ENCODE measurements at regions not wholly inside any gene's neighbourhood (a gene's known extent, or its start where the extent isn't known, plus 50 kb on each side); places are given as distances from the start of the nearest gene placed in this dataset. TPM values are rescaled to one million over a fixed set of nuclear protein-coding genes. Genes with fewer than 3 reads are reported as not detected.

DNA sequence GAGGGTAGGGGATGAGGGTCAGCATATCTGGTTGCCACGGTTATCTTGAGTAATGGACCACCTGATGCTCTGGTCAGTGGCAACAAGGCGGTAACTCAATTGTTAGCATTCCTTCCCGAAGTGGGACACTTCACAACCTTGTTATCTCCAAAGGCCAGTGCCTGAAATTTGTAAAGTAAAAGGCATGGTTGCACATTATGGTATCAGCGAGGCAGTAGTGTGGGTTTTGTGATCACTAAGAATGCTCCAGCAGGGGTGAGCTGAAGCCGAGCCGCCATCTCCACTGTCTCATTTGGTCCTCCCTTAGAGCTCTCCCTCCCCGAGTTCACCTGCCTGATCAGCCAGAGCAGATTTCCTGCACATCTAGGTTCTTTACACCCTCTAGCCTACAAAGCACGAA, 50.5 kb upstream of the LGALSL start:
- H2AFZ ChIP-seq (ENCODE audit: insufficient read depth, low read depth, low read length, poor library complexity, severe bottlenecking), result peak overlapping the region; percentile 79
- no peaks in the 10 kb centered on the region for H3K79me2 ChIP-seq (ENCODE audit: insufficient read depth, low read length)
- peaks cover 10 to 14% of the 10 kb centered on the region in 2 donors for H3K4me1 ChIP-seq (ENCODE audit: control insufficient read depth in 1 of 2, insufficient read depth in 2 of 2, low read length in 2 of 2)
- Mint-ChIP-seq H3K4me3 (no peak overlapping the region), H3K27me3 (ENCODE audit: low read depth in 3 of 3) (peaks cover 0 to 6% (median 0%) of the 10 kb centered on the region in 3 donors), H3K36me3 (no peaks in the 10 kb centered on the region), H3K27ac (peak overlapping the region in 1 of 7 donors; percentile 43), H3K4me1 (peaks cover 49% of the 10 kb centered on the region), H3K9me3 (peaks cover 0 to 5% (median 0%) of the 10 kb centered on the region in 7 donors)
- H3K4me2 ChIP-seq (replicated peaks; ENCODE audit: extremely low read depth, low read length, poor library complexity, severe bottlenecking), result no peak overlapping the region
- H4K20me1 ChIP-seq (ENCODE audit: insufficient read depth, low read length), result no peaks in the 10 kb centered on the region
- no peak for TF ChIP-seq CTCF (IDR thresholded peaks at IDR 0.05)
- no peak overlapping the region for H3K4me3 ChIP-seq (replicated peaks in 1 of 3; ENCODE audit: low read depth in 2 of 3, low read length in 3 of 3)
- no peak for DNase-seq
- H3K9ac ChIP-seq (ENCODE audit: insufficient read depth, low read length, poor library complexity, severe bottlenecking), result no peak overlapping the region
- 98% methylated on average over 4 of the region's 8 CpGs for WGBS (ENCODE audit: insufficient coverage)
- H3K27ac ChIP-seq (ENCODE audit: low read depth in 1 of 2, low read length in 2 of 2), result no peak overlapping the region
- H3K36me3 ChIP-seq (replicated peaks in 1 of 2; ENCODE audit: control insufficient read depth in 1 of 2, insufficient read depth in 2 of 2, low read length in 2 of 2), result no peaks in the 10 kb centered on the region
- intact Hi-C loops (cut with micrococcal nuclease), result no loop called here
- no peaks in the 10 kb centered on the region for H3K27me3 ChIP-seq (ENCODE audit: control insufficient read depth in 2 of 2, insufficient read depth in 2 of 2, low read length in 2 of 2)
- H3K9me3 ChIP-seq (replicated peaks in 1 of 2; ENCODE audit: control insufficient read depth in 1 of 2, insufficient read depth in 1 of 2, low read length in 2 of 2), result no peaks in the 10 kb centered on the region

- Mint-ChIP-seq H3K27me3 (ENCODE audit: low read depth in 3 of 3) (peaks cover 0 to 5% (median 0%) of the 10 kb centered on the region in 3 donors), H3K36me3 (no peaks in the 10 kb centered on the region), H3K4me1 (peaks cover 41% of the 10 kb centered on the region), H3K27ac (peak overlapping the region in 2 of 7 donors; percentile 18 to 47), H3K9me3 (peaks cover 0 to 5% (median 0%) of the 10 kb centered on the region in 7 donors), H3K4me3 (peak overlapping the region; percentile 37 to 39)
- Histone ChIP-seq H3K9ac (ENCODE audit: insufficient read depth, low read length, poor library complexity, severe bottlenecking) (no peak overlapping the region), H3K79me2 (ENCODE audit: insufficient read depth, low read length) (no peaks in the 10 kb centered on the region), H3K9me3 (replicated peaks in 1 of 2; ENCODE audit: control insufficient read depth in 1 of 2, insufficient read depth in 1 of 2, low read length in 2 of 2) (no peaks in the 10 kb centered on the region), H2AFZ (ENCODE audit: insufficient read depth, low read depth, low read length, poor library complexity, severe bottlenecking) (peak overlapping the region; percentile 79), H3K36me3 (replicated peaks in 1 of 2; ENCODE audit: control insufficient read depth in 1 of 2, insufficient read depth in 2 of 2, low read length in 2 of 2) (no peaks in the 10 kb centered on the region), H3K4me2 (replicated peaks; ENCODE audit: extremely low read depth, low read length, poor library complexity, severe bottlenecking) (peak overlapping the region; percentile 20), H3K27me3 (ENCODE audit: control insufficient read depth in 2 of 2, insufficient read depth in 2 of 2, low read length in 2 of 2) (no peaks in the 10 kb centered on the region), H3K27ac (ENCODE audit: low read depth in 1 of 2, low read length in 2 of 2) (no peak overlapping the region), H4K20me1 (ENCODE audit: insufficient read depth, low read length) (no peaks in the 10 kb centered on the region), H3K4me3 (replicated peaks in 1 of 3; ENCODE audit: low read depth in 2 of 3, low read length in 3 of 3) (peak overlapping the region in 1 of 3 experiments; percentile 24), H3K4me1 (ENCODE audit: control insufficient read depth in 1 of 2, insufficient read depth in 2 of 2, low read length in 2 of 2) (peaks cover 3 to 7% of the 10 kb centered on the region in 2 donors)
- TF ChIP-seq CTCF (IDR thresholded peaks at IDR 0.05), result no peak
- DNase-seq, result no peak
- intact Hi-C loops (cut with micrococcal nuclease), result no loop called here
- WGBS (ENCODE audit: insufficient coverage), result 13% methylated on average over 5 of the region's 9 CpGs
These were observed 49.8 kb upstream of the LGALSL start for GRCh38 chr2:64404002-64404731.

Small RNA genes lying in the stretch of these regions (small RNA-seq; reads per million reads assigned to genes)
- gene AC012368.3 (ENCODE audit: insufficient read length, low read depth), result not detected
- gene MIR4433B (ENCODE audit: insufficient read length, low read depth), result not detected
